Activated T-helper 17 cell treated with anti-CD3 and anti-CD28 coated beads, Interleukin-2, amount 50 U/mL, for 72 hours (primary cell): ENCODE measurements at regions not wholly inside any gene's neighbourhood (a gene's known extent, or its start where the extent isn't known, plus 50 kb on each side); places are given as distances from the start of the nearest gene placed in this dataset.
"Not testable (repeated sequence)": the region's sequence is repeated elsewhere in the genome, so short reads cannot be mapped to it uniquely, and the experiment has no call there.

Experiments used
- ATAC-seq: fragments of 150-1000 bp; cut with Tn5 transposase; replicated peaks from 2 replicates; pipeline ENCODE4 v1.10.0; 2021; ENCODE audit warnings: mild to moderate bottlenecking, moderate library complexity
- H3K27ac Mint-ChIP-seq: one replicate; pipeline ENCODE4 v1.8.0; 2022; ENCODE audit warnings: mixed read lengths
- H3K27me3 Mint-ChIP-seq: one replicate; pipeline ENCODE4 v1.8.0; 2022; ENCODE audit warnings: mixed read lengths
- H3K36me3 Mint-ChIP-seq: one replicate; pipeline ENCODE4 v1.8.0; 2022; ENCODE audit warnings: low read depth, mild to moderate bottlenecking, mixed read lengths
- H3K4me1 Mint-ChIP-seq: one replicate; pipeline ENCODE4 v1.8.0; 2022; ENCODE audit warnings: mixed read lengths
- H3K4me3 Mint-ChIP-seq: one replicate; pipeline ENCODE4 v1.8.0; 2022; ENCODE audit warnings: mild to moderate bottlenecking, mixed read lengths
- H3K9me3 Mint-ChIP-seq: one replicate; pipeline ENCODE4 v1.8.0; 2022; ENCODE audit warnings: mixed read lengths

DNA sequence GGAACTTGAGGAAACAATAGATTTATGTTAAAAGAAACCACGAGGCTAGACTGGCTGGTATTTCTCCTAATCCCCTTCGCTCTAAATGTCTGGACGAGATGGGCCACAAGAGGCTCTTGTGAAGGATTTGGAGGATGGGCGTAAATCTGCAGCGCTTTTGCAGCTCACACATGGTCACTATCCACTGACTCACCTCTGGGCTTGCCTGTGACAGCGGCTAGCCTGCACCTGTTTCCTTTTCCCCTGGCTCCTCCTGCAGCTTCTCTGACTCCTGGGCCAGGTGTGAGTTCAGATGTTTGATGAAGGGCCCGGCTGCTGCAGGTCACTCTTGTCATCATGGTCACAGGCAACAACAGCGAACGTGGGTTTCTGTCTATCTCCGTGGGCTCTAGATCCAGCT lies 629.4 kb downstream of the CBLN4 start:
- no peak overlapping the region for H3K4me3 Mint-ChIP-seq
- no peak overlapping the region for H3K27ac Mint-ChIP-seq
- no peak for ATAC-seq
- H3K4me1 Mint-ChIP-seq: no peaks in the 10 kb centered on the region
- H3K27me3 Mint-ChIP-seq: no peaks in the 10 kb centered on the region
- no peaks in the 10 kb centered on the region for H3K36me3 Mint-ChIP-seq
- peaks cover 4% of the 10 kb centered on the region for H3K9me3 Mint-ChIP-seq

DNA sequence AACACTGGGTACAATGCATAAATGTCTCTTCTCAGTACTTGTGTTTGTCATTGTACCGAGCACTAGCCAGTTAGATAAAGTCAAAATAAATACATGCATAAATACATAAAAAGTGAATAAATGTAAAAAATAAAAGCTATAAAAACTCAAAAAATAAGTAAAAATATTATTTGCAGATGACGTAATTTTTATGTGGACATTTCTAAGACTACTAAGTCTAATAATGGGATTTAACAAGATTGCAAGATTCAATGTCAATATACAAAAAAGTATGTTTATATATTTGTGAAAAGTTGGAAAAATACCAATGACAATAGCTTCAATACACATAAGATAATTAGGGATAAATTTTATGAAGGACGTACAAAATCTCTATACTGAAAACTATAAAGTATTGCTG lies 639.6 kb downstream of the CBLN4 start:
- Mint-ChIP-seq H3K4me1 (no peaks in the 10 kb centered on the region), H3K27ac (no peak overlapping the region), H3K36me3 (no peaks in the 10 kb centered on the region), H3K9me3 (peaks cover 7% of the 10 kb centered on the region), H3K27me3 (no peaks in the 10 kb centered on the region), H3K4me3 (no peak overlapping the region)
- no peak for ATAC-seq

DNA sequence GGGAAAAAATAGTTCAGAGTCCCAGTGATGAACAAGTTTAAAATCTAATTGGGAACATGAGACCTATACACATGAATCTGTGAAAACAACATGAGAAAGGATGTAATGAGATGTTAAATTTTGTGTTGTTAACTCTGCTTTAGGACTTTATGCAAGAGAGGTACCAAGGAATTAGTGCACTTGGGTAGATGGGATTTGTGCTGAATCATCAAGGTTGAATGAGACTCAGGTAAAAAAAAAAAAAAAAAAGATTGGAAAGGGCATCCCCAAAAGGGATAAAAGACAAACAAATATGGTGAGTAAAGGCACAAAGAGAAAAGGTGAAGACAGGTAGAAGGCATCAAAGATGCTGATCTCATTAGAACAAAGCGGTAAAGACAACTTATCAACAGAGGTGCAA lies 644.4 kb downstream of the CBLN4 start:
- no peak for ATAC-seq

DNA sequence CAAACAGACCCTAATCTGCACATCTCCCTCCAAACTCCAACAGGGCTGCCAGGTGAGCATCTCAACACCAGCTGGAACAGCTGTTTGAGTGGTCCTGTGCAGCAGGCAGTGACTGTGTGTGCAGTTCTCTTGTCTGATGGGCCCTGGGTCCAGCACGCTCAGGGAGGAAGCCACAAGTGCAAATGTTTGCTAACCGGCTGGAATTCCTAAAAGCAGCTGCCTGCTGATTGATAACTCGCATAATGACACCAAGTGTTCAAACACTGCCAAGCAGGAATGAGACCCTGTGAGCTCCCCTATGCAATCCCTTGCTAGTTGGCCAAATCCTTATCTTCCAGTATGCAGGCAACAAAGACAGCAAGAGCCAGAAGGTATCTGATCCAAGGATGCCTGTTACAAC lies 650.6 kb downstream of the CBLN4 start:
- H3K27ac Mint-ChIP-seq: no peak overlapping the region
- H3K27me3 Mint-ChIP-seq: no peaks in the 10 kb centered on the region
- no peak for ATAC-seq
- no peak overlapping the region for H3K4me3 Mint-ChIP-seq
- no peaks in the 10 kb centered on the region for H3K36me3 Mint-ChIP-seq
- H3K9me3 Mint-ChIP-seq: peaks cover 21% of the 10 kb centered on the region
- H3K4me1 Mint-ChIP-seq: no peaks in the 10 kb centered on the region

More for the DNA sequence above, 644.4 kb downstream of the CBLN4 start:
- Mint-ChIP-seq H3K27ac (no peak overlapping the region), H3K27me3 (no peaks in the 10 kb centered on the region), H3K4me3 (no peak overlapping the region), H3K9me3 (peaks cover 7% of the 10 kb centered on the region), H3K4me1 (no peaks in the 10 kb centered on the region), H3K36me3 (no peaks in the 10 kb centered on the region)

DNA sequence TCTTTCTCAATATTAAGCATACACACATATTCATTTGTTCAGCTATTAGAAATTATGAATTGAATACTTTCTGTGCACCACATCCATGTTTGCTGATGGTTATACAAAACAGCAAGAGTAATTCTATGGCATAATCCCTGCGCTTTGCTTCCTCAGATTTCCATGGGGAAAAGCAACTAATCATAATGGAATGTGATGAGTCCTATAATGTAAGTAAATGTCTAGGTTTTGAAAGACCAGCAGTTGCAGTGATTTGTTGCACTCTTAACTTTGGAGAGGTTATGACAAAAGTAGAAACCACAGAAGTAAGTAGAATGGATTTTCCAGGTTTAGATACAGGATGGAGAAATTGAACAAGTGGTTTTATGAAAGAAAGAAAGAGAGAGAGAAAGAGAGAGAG lies 652.1 kb downstream of the CBLN4 start:
- no peak for ATAC-seq
- Mint-ChIP-seq H3K4me1 (no peaks in the 10 kb centered on the region), H3K9me3 (peaks cover 21% of the 10 kb centered on the region), H3K27me3 (no peaks in the 10 kb centered on the region), H3K27ac (no peak overlapping the region), H3K36me3 (no peaks in the 10 kb centered on the region), H3K4me3 (no peak overlapping the region)

DNA sequence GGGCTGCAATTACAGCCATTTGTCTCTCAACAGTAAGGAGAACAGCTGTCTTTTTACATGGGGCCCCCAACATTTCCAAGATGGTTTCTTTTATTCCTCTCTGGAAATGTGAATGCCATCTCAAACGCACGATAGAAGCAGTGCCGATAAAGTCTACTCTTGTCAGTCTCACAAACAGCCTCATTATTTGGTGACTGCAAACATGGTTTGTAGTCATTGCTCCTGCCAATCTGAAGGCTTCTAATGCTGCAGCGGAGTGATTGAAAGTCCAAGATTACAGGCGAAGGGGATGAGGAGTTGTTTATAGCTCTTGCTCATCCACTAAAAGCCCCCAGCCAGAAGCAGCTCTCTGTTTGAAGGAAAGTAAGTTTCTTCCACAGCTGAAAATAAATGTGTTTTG lies 657.1 kb downstream of the CBLN4 start:
- ATAC-seq: no peak
- no peaks in the 10 kb centered on the region for H3K4me1 Mint-ChIP-seq
- no peak overlapping the region for H3K4me3 Mint-ChIP-seq
- peaks cover 17% of the 10 kb centered on the region for H3K9me3 Mint-ChIP-seq
- no peak overlapping the region for H3K27ac Mint-ChIP-seq
- H3K36me3 Mint-ChIP-seq: no peaks in the 10 kb centered on the region
- no peaks in the 10 kb centered on the region for H3K27me3 Mint-ChIP-seq

DNA sequence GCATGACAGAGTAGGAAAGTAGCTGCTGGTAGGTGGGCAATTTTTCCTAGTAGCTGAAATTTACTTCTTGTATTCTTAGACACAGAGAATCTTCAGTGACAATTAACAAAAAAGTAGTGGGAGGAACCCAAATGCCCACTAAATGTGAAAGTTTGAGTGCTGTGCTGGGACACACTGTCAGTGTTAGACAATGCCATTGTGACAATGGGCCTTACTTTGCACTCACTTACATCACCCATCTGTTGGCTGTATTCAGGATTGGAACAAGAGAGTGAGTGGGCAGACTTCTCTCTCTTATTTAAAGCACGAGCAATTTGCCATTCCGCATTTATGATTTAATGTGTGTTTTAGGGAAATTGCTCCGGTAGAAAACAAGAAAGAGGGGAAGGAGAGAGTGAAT lies 662.5 kb downstream of the CBLN4 start:
- ATAC-seq: no peak
- Mint-ChIP-seq H3K27ac (no peak overlapping the region), H3K27me3 (no peaks in the 10 kb centered on the region), H3K4me1 (no peaks in the 10 kb centered on the region), H3K9me3 (peaks cover 7% of the 10 kb centered on the region), H3K4me3 (no peak overlapping the region), H3K36me3 (no peaks in the 10 kb centered on the region)

DNA sequence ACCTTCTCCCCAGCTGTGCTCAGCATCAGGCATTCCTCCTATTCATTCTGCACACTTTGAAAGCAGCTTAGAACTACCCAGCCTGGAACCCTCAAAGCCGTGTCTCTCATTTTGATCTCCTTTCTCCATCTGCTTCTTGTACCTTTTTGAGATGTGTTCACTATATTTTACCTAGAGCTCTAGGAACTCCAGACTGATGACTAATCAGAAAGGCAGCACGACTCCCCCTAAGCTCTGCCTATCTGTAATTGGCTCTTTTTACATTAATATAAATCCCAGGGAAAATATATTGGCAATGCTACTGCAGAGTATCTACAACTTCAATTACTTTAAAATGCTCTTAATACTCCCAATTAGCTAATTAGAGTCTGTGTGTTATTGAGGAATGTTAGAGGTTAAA lies 671.5 kb downstream of the CBLN4 start:
- no peaks in the 10 kb centered on the region for H3K36me3 Mint-ChIP-seq
- ATAC-seq: no peak
- H3K27ac Mint-ChIP-seq: no peak overlapping the region
- peaks cover 11% of the 10 kb centered on the region for H3K9me3 Mint-ChIP-seq
- no peaks in the 10 kb centered on the region for H3K27me3 Mint-ChIP-seq
- no peak overlapping the region for H3K4me3 Mint-ChIP-seq
- H3K4me1 Mint-ChIP-seq: no peaks in the 10 kb centered on the region

DNA sequence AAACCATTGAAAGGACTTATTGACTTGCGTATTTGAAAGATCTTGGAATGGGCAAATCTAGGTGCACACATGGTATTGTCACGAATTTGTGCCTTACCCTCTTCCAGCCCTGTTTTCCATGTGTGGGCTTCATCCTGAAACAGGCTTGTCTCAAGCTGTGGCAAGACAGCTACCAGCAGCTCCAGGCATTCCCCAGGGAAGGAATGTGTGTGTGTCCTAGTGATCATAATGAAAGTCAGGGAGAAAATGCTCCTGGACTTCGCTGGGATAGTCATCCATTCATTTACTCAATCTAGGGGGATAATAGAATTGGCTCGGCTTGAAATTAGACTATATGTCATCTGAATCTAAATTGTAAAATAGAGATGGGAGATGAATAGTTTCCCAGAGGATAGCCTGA lies 676.2 kb downstream of the CBLN4 start:
- H3K4me3 Mint-ChIP-seq: no peak overlapping the region
- H3K27ac Mint-ChIP-seq: no peak overlapping the region
- H3K9me3 Mint-ChIP-seq: peaks cover 14% of the 10 kb centered on the region
- ATAC-seq: no peak
- no peaks in the 10 kb centered on the region for H3K27me3 Mint-ChIP-seq
- H3K4me1 Mint-ChIP-seq: no peaks in the 10 kb centered on the region
- no peaks in the 10 kb centered on the region for H3K36me3 Mint-ChIP-seq

DNA sequence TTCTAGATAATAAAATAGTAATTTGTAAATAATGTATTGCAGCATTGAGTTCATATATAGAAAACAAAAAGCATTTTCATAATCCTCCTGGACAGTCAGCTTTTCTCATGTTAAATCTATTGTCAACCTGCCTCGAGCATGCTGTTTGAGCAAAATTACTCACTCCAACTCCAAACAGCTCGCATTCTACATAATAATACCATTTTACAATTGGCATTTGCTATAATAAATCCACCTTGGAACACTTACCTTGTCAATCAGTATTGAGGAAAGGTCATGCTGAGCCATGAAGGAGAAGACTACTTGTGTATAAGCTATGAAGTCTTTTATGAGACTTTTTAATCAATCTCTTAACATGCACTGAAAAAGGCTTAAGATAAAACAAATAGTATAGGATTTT lies 682.6 kb downstream of the CBLN4 start:
- H3K36me3 Mint-ChIP-seq: no peaks in the 10 kb centered on the region
- no peak overlapping the region for H3K27ac Mint-ChIP-seq
- H3K4me3 Mint-ChIP-seq: no peak overlapping the region
- H3K4me1 Mint-ChIP-seq: no peaks in the 10 kb centered on the region
- H3K27me3 Mint-ChIP-seq: no peaks in the 10 kb centered on the region
- no peak for ATAC-seq
- peaks cover 10% of the 10 kb centered on the region for H3K9me3 Mint-ChIP-seq

DNA sequence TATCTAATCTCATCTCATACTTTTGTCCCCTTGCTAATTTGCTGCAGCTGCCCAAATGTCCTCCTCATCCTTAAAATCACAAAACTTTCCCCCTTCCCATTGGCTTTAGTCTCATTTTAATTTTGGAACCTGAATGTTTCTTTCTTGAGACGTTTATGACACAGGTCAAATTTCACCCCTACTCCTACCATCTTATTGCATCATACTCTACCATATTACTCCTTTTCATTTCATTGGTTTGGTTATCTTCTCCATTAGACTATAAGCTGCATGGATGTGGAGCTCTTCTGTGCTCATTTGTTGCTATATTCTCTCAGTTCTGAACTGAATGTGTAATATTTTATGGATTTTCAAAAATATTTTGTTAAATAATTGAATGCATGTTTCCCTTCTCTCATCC lies 688.6 kb downstream of the CBLN4 start:
- Mint-ChIP-seq H3K27me3 (no peaks in the 10 kb centered on the region), H3K9me3 (peaks cover 18% of the 10 kb centered on the region), H3K27ac (no peak overlapping the region), H3K4me1 (no peaks in the 10 kb centered on the region), H3K36me3 (no peaks in the 10 kb centered on the region), H3K4me3 (no peak overlapping the region)
- no peak for ATAC-seq

DNA sequence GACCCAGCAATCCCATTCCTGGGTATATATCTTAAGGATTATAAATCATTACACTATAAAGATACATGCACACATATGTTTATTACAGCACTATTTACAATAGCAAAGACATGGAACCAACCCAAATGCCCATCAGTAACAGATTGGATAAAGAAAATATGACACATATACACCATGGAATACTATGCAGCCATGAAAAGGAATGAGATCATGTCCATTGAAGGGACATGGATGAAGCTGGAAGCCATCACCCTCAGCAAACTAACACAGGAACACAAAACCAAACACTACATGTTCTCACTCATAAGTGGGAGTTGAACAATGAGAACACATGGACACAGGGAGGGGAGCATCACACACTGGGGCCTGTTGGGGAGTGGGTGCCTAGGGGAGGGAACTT lies 694.5 kb downstream of the CBLN4 start:
- not testable (repeated sequence) for H3K27ac Mint-ChIP-seq, H3K36me3 Mint-ChIP-seq
- peaks cover 18% of the 10 kb centered on the region for H3K9me3 Mint-ChIP-seq

DNA sequence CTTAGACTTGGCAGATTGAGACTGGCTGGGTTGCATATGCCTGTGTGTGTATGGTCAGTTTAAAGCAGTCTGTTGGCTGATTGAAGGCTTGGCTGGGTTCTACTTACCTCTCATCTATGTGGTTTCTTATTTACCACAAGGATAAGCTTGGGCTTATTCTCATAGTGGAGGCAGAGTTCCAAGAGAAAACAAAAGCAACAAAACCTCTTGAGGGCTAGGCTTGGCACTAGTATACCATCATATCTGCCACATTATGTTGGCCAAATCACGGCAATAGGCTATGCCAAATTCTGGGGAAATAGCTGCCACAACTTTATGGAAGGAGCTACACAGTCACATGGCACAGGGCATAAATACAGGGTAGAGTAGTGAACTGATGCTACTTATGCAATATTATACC lies 714.1 kb downstream of the CBLN4 start:
- Mint-ChIP-seq H3K4me3 (no peak overlapping the region), H3K27ac (no peak overlapping the region)
- ATAC-seq: no peak

More for the DNA sequence above, 694.5 kb downstream of the CBLN4 start:
- H3K27me3 Mint-ChIP-seq, H3K4me1 Mint-ChIP-seq, ATAC-seq, H3K4me3 Mint-ChIP-seq: not testable (repeated sequence)

DNA sequence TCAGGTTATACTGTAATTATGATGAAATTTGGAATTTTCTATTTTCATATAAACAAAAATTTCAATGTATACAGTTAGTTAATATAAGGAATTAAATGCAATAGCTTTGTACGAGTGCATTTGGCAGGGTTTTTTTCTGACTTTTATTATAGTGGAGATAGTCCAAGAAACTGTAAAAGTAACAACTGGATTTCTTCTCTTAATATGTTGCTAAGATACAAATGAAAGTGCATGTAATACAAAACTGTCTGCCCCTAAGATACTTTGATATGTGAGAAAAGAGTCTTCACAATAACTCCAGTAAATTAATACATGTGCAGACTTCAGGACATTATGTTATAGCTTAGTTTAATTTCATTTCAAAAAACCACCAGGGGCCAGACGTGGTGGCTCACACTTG lies 721.4 kb downstream of the CBLN4 start:
- Mint-ChIP-seq H3K4me3 (no peak overlapping the region), H3K36me3 (no peaks in the 10 kb centered on the region), H3K4me1 (no peaks in the 10 kb centered on the region), H3K27ac (no peak overlapping the region), H3K27me3 (no peaks in the 10 kb centered on the region), H3K9me3 (peaks cover 20% of the 10 kb centered on the region)
- ATAC-seq: no peak

More for the DNA sequence above, 714.1 kb downstream of the CBLN4 start:
- Mint-ChIP-seq H3K36me3 (no peaks in the 10 kb centered on the region), H3K9me3 (no peaks in the 10 kb centered on the region), H3K27me3 (no peaks in the 10 kb centered on the region), H3K4me1 (no peaks in the 10 kb centered on the region)

DNA sequence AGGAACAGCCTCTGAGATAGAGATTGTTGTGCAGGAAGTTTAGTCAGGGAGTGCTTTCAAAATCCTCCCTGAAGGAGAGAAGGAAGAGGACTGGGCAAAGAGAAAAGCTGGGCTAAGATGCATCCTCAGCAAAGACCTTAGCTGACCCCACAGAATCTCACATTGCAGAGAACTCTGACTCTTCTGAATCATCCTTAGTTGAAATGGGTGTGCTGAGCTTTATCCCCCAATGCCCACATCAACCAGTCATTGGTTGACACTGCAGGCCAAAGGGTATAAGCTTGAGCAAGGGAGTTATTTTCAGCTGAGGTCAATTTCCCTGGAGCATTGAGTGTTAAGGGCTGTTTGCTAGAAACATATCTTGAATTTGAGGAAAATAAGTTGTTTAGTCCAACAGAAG lies 732.2 kb downstream of the CBLN4 start:
- Mint-ChIP-seq H3K36me3 (no peaks in the 10 kb centered on the region), H3K4me1 (no peaks in the 10 kb centered on the region), H3K27ac (no peak overlapping the region), H3K4me3 (no peak overlapping the region), H3K27me3 (no peaks in the 10 kb centered on the region), H3K9me3 (peaks cover 15% of the 10 kb centered on the region)
- ATAC-seq: no peak

DNA sequence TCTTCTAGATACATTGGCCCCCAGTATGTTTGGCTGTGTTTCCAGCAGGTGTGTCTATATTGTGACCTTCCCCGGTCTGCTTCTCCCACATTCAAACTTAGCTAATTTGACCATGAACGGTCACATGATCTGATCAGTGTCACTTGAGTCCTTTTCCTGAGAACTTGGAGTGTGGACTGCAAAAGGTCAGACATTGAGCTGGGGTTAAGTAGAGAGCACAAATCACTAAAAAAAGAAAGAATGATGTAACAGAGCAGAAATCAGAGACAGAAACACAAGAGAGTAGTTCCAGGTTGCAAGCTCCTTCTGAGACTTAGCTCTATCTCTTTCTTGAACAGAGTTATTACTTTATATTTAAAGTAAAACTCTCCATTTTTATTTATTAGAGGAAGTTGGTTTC lies 733.9 kb downstream of the CBLN4 start:
- no peaks in the 10 kb centered on the region for H3K4me1 Mint-ChIP-seq
- H3K36me3 Mint-ChIP-seq: no peaks in the 10 kb centered on the region
- H3K27me3 Mint-ChIP-seq: no peaks in the 10 kb centered on the region
- no peak overlapping the region for H3K4me3 Mint-ChIP-seq
- no peak overlapping the region for H3K27ac Mint-ChIP-seq
- ATAC-seq: no peak
- peaks cover 13% of the 10 kb centered on the region for H3K9me3 Mint-ChIP-seq
